ENCODE measurements at regions not wholly inside any gene's neighbourhood (a gene's known extent, or its start where the extent isn't known, plus 50 kb on each side); places are given as distances from the start of the nearest gene placed in this dataset.
"Not testable (repeated sequence)": the region's sequence is repeated elsewhere in the genome, so short reads cannot be mapped to it uniquely, and the experiment has no call there.

DNA sequence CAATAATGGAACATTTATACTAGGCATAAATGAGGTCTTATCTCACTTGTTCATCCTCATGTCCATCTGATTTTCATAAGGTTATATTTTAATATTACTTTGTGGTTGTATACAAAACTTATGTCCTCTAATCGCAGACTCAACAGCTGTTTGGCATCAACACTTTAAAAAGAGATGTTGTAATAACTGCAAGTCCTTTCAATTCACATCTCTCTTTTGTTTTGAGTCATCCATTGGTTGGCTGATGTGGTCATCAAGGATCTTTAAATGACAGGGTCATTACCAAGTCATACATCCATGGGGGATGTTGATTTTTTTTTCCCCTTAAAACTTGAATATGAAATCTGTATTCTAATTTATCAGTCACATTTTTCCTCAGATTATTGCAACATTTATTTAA lies 299.4 kb upstream of the NRSN1 start:
- DNase-seq: no peak
- no peak overlapping the region for H3K27ac ChIP-seq (replicated peaks)
- H3K27me3 ChIP-seq (ENCODE audit: low read depth): no peaks in the 10 kb centered on the region
- intact Hi-C loops (cut with micrococcal nuclease): no loop called here
- H3K9me3 ChIP-seq (replicated peaks): peaks cover 22% of the 10 kb centered on the region
- no peaks in the 10 kb centered on the region for H3K36me3 ChIP-seq
- TF ChIP-seq, protein P1, sequence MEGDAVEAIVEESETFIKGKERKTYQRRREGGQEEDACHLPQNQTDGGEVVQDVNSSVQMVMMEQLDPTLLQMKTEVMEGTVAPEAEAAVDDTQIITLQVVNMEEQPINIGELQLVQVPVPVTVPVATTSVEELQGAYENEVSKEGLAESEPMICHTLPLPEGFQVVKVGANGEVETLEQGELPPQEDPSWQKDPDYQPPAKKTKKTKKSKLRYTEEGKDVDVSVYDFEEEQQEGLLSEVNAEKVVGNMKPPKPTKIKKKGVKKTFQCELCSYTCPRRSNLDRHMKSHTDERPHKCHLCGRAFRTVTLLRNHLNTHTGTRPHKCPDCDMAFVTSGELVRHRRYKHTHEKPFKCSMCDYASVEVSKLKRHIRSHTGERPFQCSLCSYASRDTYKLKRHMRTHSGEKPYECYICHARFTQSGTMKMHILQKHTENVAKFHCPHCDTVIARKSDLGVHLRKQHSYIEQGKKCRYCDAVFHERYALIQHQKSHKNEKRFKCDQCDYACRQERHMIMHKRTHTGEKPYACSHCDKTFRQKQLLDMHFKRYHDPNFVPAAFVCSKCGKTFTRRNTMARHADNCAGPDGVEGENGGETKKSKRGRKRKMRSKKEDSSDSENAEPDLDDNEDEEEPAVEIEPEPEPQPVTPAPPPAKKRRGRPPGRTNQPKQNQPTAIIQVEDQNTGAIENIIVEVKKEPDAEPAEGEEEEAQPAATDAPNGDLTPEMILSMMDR (IDR thresholded peaks at IDR 0.05; ENCODE audit: borderline replicate concordance): no peak
- no peaks in the 10 kb centered on the region for H3K4me1 ChIP-seq
- no peak overlapping the region for H3K4me3 ChIP-seq

DNA sequence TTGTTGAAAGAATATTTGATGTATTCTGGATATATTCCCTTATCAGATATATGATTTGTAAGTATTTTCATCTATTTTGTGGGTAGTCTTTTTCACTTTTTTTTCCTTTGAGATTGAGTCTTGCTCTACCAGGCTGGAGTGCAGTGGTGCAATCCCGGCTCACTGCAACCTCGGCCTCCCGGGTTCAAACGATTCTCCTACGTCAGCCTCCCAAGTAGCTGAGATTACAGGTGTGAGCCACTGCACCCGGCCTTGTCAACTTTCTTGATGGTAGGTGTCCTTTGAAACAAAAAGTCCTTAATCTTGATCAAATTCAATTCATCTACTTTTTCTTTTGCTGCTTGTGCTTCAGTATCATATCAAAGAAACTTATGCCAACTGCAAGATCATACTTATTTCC lies 297.2 kb upstream of the NRSN1 start:
- DNase-seq: no peak
- Histone ChIP-seq H3K9me3 (replicated peaks) (peaks cover 28% of the 10 kb centered on the region), H3K36me3 (no peaks in the 10 kb centered on the region), H3K4me1 (no peaks in the 10 kb centered on the region), H3K27me3 (ENCODE audit: low read depth) (no peaks in the 10 kb centered on the region), H3K4me3 (no peak overlapping the region), H3K27ac (replicated peaks) (no peak overlapping the region)
- intact Hi-C loops (cut with micrococcal nuclease): no loop called here
- TF ChIP-seq, protein P1 (IDR thresholded peaks at IDR 0.05; ENCODE audit: borderline replicate concordance): no peak

DNA sequence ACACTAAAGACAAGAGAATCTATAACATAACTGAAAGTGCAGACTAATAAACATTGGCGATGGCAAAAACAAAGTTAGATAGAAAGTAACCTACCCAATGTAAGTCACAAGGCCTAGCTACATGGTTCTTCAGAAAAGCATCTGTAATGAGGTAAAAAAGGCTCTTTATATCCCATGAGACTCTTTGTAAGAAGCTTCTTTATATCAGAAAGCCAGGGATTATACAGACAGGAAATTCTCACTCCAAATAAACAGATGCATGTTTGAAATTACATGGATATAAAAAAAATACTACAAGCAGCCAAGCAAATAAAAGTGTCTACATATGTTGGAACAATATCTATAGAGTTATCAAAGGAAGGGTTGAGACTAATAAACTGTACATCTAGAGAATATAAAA lies 284.9 kb upstream of the NRSN1 start:
- no peaks in the 10 kb centered on the region for H3K4me1 ChIP-seq
- DNase-seq: no peak
- TF ChIP-seq, protein P1 (IDR thresholded peaks at IDR 0.05; ENCODE audit: borderline replicate concordance): no peak
- no peak overlapping the region for H3K27ac ChIP-seq (replicated peaks)
- no peak overlapping the region for H3K4me3 ChIP-seq
- intact Hi-C loops (cut with micrococcal nuclease): no loop called here
- H3K27me3 ChIP-seq (ENCODE audit: low read depth): no peaks in the 10 kb centered on the region
- H3K36me3 ChIP-seq: no peaks in the 10 kb centered on the region
- no peaks in the 10 kb centered on the region for H3K9me3 ChIP-seq (replicated peaks)

DNA sequence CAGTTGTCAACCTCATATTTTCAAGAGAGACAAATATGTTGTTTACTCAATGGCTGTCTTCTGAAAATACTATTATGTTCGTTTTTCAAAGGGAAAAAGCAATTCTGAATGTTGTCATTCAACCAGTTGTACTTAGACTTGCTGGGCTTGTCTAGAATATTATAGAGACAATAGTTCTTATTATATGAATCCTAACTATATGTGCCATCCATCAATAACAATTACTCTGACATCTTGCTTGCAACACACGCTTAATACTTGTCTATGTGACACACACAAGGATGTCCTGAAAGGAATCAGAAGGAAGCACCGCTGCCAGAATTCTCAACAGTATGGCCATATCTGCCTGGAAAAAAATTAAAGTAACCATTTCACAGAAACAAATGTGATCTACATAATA lies 283.3 kb upstream of the NRSN1 start:
- no peak overlapping the region for H3K4me3 ChIP-seq
- intact Hi-C loops (cut with micrococcal nuclease): no loop called here
- TF ChIP-seq, protein P1 (IDR thresholded peaks at IDR 0.05; ENCODE audit: borderline replicate concordance): no peak
- H3K36me3 ChIP-seq: no peaks in the 10 kb centered on the region
- peaks cover 8% of the 10 kb centered on the region for H3K9me3 ChIP-seq (replicated peaks)
- DNase-seq: no peak
- no peaks in the 10 kb centered on the region for H3K4me1 ChIP-seq
- no peaks in the 10 kb centered on the region for H3K27me3 ChIP-seq (ENCODE audit: low read depth)
- H3K27ac ChIP-seq (replicated peaks): no peak overlapping the region

DNA sequence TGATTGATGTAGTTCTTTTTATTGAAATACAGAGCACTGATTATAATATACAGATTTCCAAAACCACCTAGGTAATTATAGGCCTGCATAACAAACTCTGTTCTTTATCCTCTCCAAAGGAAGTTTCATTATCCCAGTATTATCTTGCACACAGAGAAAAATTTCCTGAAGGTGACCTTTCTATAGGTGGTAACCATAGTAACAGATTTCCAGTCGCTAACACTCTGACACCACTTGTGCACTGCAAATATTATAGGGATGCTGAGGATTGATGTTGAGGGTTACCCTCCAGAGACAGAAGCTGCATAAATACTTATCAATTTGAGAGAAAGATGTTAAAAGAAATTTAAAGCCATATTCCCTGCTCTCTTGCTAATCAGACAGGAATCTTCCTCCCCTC lies 274.5 kb upstream of the NRSN1 start:
- intact Hi-C loops (cut with micrococcal nuclease): no loop called here
- Histone ChIP-seq H3K27ac (replicated peaks) (no peak overlapping the region), H3K36me3 (no peaks in the 10 kb centered on the region), H3K9me3 (replicated peaks) (peaks cover 8% of the 10 kb centered on the region), H3K27me3 (ENCODE audit: low read depth) (no peaks in the 10 kb centered on the region), H3K4me1 (no peaks in the 10 kb centered on the region), H3K4me3 (no peak overlapping the region)
- TF ChIP-seq, protein P1 (IDR thresholded peaks at IDR 0.05; ENCODE audit: borderline replicate concordance): no peak
- no peak for DNase-seq

DNA sequence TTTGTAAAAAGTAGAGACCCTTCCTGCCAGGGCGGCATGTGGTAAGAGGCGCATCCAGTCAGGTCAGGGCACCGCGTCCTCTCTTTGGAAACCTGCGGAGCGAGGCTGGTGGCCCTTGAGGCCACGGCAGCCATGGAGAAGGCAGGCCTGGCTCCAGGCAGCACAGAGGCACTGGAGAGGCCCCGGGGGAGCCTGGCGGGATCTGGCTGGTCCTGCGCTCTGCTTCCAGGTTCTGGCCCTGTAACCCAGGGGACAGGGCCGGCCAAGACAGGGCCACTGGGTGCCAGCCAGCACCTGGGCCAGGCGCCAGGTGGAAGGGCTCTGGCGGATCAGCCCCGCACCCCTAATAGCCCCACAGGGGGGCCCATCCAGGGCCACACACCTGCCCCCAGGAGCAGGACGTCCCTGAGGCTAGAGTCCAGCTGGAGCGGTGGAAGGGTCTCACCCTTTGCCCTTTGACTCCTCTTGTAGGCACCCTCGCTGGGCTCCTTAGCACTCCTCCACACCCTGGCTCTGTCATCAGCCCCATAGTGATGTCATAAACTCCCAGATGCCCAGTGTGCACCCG lies 272.4 kb upstream of the NRSN1 start:
- H3K27me3 ChIP-seq (ENCODE audit: low read depth); H3K4me1 ChIP-seq; H3K36me3 ChIP-seq; H3K4me3 ChIP-seq; intact Hi-C loops (cut with micrococcal nuclease); H3K27ac ChIP-seq (replicated peaks); DNase-seq; H3K9me3 ChIP-seq (replicated peaks): not testable (repeated sequence)

DNA sequence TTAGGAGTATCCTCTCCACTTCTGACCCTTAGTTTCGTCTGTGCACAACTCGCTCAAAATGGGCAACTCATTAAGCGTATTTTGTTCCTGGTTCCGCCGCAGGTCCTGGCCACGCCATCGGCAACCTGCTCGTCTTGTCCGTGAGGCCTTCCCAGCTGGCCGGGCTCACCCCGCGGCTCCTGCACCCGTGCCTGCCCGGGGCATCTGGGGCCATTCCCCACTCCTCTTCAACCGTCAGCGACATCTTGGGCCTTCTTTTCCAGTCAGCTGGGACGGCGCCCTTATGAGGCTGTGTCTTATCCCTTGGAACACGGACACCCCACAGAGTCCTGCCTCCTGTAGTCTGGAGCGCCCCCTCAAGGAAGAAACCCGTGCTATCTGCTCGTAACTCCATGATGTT lies 271.9 kb upstream of the NRSN1 start:
- H3K27me3 ChIP-seq (ENCODE audit: low read depth); H3K4me1 ChIP-seq; H3K9me3 ChIP-seq (replicated peaks); intact Hi-C loops (cut with micrococcal nuclease); H3K27ac ChIP-seq (replicated peaks); H3K4me3 ChIP-seq; H3K36me3 ChIP-seq: not testable (repeated sequence)
- DNase-seq: peak; percentile 5

Measured in left ventricle myocardium inferior (tissue), 1 donor.